Ovary (tissue), 7 donors: ENCODE measurements at regions not wholly inside any gene's neighbourhood (a gene's known extent, or its start where the extent isn't known, plus 50 kb on each side); places are given as distances from the start of the nearest gene placed in this dataset.

Experiments used
- DNase-seq, 5 donors: peaks; one replicate each; pipeline ENCODE4 v3.0.0-alpha.2; 2019 to 2020
- H3K27ac ChIP-seq, 2 donors: fragments of 200-600 bp; one replicate each; pipeline versions ENCODE4 v1.5.1 to v1.8.0; 2019 to 2022
- H3K27me3 ChIP-seq: fragments of 200-600 bp; one replicate; pipeline ENCODE4 v1.8.0; 2022
- H3K36me3 ChIP-seq: fragments of 200-600 bp; sonication (generic); one replicate; pipeline ENCODE4 v1.5.1; 2019
- H3K4me1 ChIP-seq: one replicate; pipeline ENCODE4 v1.8.1; 2013; ENCODE audit warnings: mild to moderate bottlenecking, moderate library complexity; ENCODE audit not compliant: insufficient read depth
- H3K4me3 ChIP-seq: fragments of 200-600 bp; sonication (generic); one replicate; pipeline ENCODE4 v1.5.1; 2017
- H3K9me3 ChIP-seq, 2 donors: fragments of 200-600 bp in 1 of 2; sonication (generic) in 1 of 2; one replicate each; pipeline versions ENCODE4 v1.5.1 to v1.8.1; 2013 to 2019; ENCODE audit warnings: mild to moderate bottlenecking in 1 of 2, moderate library complexity in 1 of 2
- CTCF ChIP-seq, 3 donors: fragments of 450-650 bp in 2 of 3; fragments of 200-600 bp in 1 of 3; IDR thresholded peaks; one replicate each; pipeline versions ENCODE4 v1.5.1 to v1.8.0; 2016 to 2022; ENCODE audit warnings: antibody characterized with exemption in 3 of 3, mild to moderate bottlenecking in 1 of 3
- EP300 ChIP-seq: sonication (generic); formaldehyde crosslinking; IDR thresholded peaks from one replicate; pipeline ENCODE4 v1.6.1; 2017; ENCODE audit warnings: antibody characterized with exemption
- POLR2A ChIP-seq: fragments of 450-650 bp; IDR thresholded peaks from one replicate; pipeline ENCODE4 v1.6.1; 2017; ENCODE audit warnings: antibody characterized with exemption, mild to moderate bottlenecking, moderate library complexity
- WGBS, 3 donors: extraction: QIAGEN DNeasy Blood & Tissue Kit in 1 of 3; methylation state at CpG; one replicate each; pipeline versions ENCODE4 v1.1.5 to v1.1.7; 2013 to 2017; 5-methylcytosine and 5-hydroxymethylcytosine counted together
- intact Hi-C, 4 donors: fragments of 100-400 bp; cut with DNase I; formaldehyde crosslinking; loops; one replicate each; pipeline versions ENCODE4 v1.11.0 to v1.15.1; 2022 to 2023
- donor health status: DM: no; HTN: no; CAD: no; lungs with moderate emphysema.
- donor health status: DM: no; HTN: no; CAD: no.
- donor health status: Bipolar disorder and iron deficiency.
- donor health status: DM: no; HTN: no; CAD: no.
- donor health status: DM: yes; HTN: yes; CAD: no.

GRCh38 chrX:68923147-68923546 lies 94.3 kb downstream of the EFNB1 start:
- Histone ChIP-seq H3K4me1 (no peaks in the 10 kb centered on the region), H3K27me3 (no peaks in the 10 kb centered on the region), H3K27ac (no peak overlapping the region), H3K36me3 (no peaks in the 10 kb centered on the region), H3K4me3 (no peak overlapping the region), H3K9me3 (no peaks in the 10 kb centered on the region)
- WGBS, 3 donors, result 64 to 80% (median 67%) methylated on average over 2 of the region's 2 CpGs
- intact Hi-C loops, result no loop called here
- DNase-seq, result no peak
- no peak for TF ChIP-seq CTCF (IDR thresholded peaks at IDR 0.05)
- no peak for TF ChIP-seq EP300
- no peak for TF ChIP-seq POLR2A

GRCh38 chrX:68922013-68922412 lies 93.2 kb downstream of the EFNB1 start:
- Histone ChIP-seq H3K4me1 (no peaks in the 10 kb centered on the region), H3K27me3 (no peaks in the 10 kb centered on the region), H3K27ac (no peak overlapping the region), H3K9me3 (no peaks in the 10 kb centered on the region), H3K36me3 (no peaks in the 10 kb centered on the region), H3K4me3 (no peak overlapping the region)
- no peak for TF ChIP-seq POLR2A
- no peak for TF ChIP-seq CTCF (IDR thresholded peaks at IDR 0.05)
- no peak for TF ChIP-seq EP300
- intact Hi-C loops, result no loop called here
- DNase-seq, result no peak
- WGBS, 3 donors, result 78 to 83% (median 81%) methylated on average over 6 of the region's 6 CpGs

GRCh38 chrX:68920561-68920960 lies 91.7 kb downstream of the EFNB1 start:
- WGBS, 3 donors, result 40 to 57% (median 46%) methylated on average over 7 of the region's 7 CpGs
- no peaks in the 10 kb centered on the region for H3K36me3 ChIP-seq
- no peak overlapping the region for H3K27ac ChIP-seq
- intact Hi-C loops, result no loop called here
- no peaks in the 10 kb centered on the region for H3K9me3 ChIP-seq
- H3K4me3 ChIP-seq, result no peak overlapping the region
- no peak for TF ChIP-seq EP300
- no peak for TF ChIP-seq POLR2A
- no peak for TF ChIP-seq CTCF (IDR thresholded peaks at IDR 0.05)
- no peaks in the 10 kb centered on the region for H3K4me1 ChIP-seq
- DNase-seq, result peak in 4 of 5 donors; percentile 33 to 46 (median 44)
- no peaks in the 10 kb centered on the region for H3K27me3 ChIP-seq

GRCh38 chrX:68919707-68920106 lies 90.9 kb downstream of the EFNB1 start:
- TF ChIP-seq POLR2A, result no peak
- TF ChIP-seq EP300, result no peak
- no peak for TF ChIP-seq CTCF (IDR thresholded peaks at IDR 0.05)
- H3K9me3 ChIP-seq, result no peaks in the 10 kb centered on the region
- no peaks in the 10 kb centered on the region for H3K27me3 ChIP-seq
- intact Hi-C loops, result no loop called here
- no peak overlapping the region for H3K4me3 ChIP-seq
- no peak for DNase-seq
- H3K4me1 ChIP-seq, result no peaks in the 10 kb centered on the region
- H3K27ac ChIP-seq, result no peak overlapping the region
- no peaks in the 10 kb centered on the region for H3K36me3 ChIP-seq

GRCh38 chrX:68918202-68918601 lies 89.4 kb downstream of the EFNB1 start:
- intact Hi-C loops, result no loop called here
- H3K36me3 ChIP-seq, result no peaks in the 10 kb centered on the region

More at GRCh38 chrX:68918202-68918601, 89.4 kb downstream of the EFNB1 start:
- no peaks in the 10 kb centered on the region for H3K27me3 ChIP-seq
- no peak overlapping the region for H3K27ac ChIP-seq
- TF ChIP-seq CTCF (IDR thresholded peaks at IDR 0.05), result no peak
- 57 to 66% (median 61%) methylated on average over 2 of the region's 2 CpGs for WGBS, 3 donors
- H3K4me3 ChIP-seq, result no peak overlapping the region
- no peaks in the 10 kb centered on the region for H3K4me1 ChIP-seq
- no peak for DNase-seq
- H3K9me3 ChIP-seq, result no peaks in the 10 kb centered on the region
